CD4-positive, CD25-positive, alpha-beta regulatory T cell (primary cell): ENCODE measurements at regions not wholly inside any gene's neighbourhood (a gene's known extent, or its start where the extent isn't known, plus 50 kb on each side); places are given as distances from the start of the nearest gene placed in this dataset.

Experiments
- ATAC-seq, 2 donors: fragments of 150-1000 bp; cut with Tn5 transposase; one replicate each; pipeline ENCODE4 v1.10.0; 2021; ENCODE audit warnings: low read depth in 2 of 2, moderate number of reproducible peaks in 2 of 2, moderate library complexity in 1 of 2
- DNase-seq, 3 donors: peaks; one replicate each; pipeline versions ENCODE4 v3.0.0 to v3.0.0-alpha.2; 2012 to 2022; ENCODE audit warnings: mixed read lengths in 1 of 3
- H3K27ac ChIP-seq: one replicate; pipeline ENCODE4 v1.7.0; 2013; ENCODE audit warnings: mild to moderate bottlenecking, low read length; ENCODE audit not compliant: insufficient read depth, poor library complexity, severe bottlenecking
- H3K27me3 ChIP-seq: one replicate; pipeline ENCODE4 v1.7.0; 2013; ENCODE audit warnings: low read length; ENCODE audit not compliant: control insufficient read depth, insufficient read depth
- H3K36me3 ChIP-seq: one replicate; pipeline ENCODE4 v1.7.0; 2013; ENCODE audit warnings: mild to moderate bottlenecking, low read length, moderate library complexity; ENCODE audit not compliant: control insufficient read depth, insufficient read depth
- H3K4me1 ChIP-seq: 2 replicates; pipeline ENCODE4 v1.7.0; 2013; ENCODE audit warnings: mild to moderate bottlenecking, low read length; ENCODE audit not compliant: insufficient read depth, control insufficient read depth, poor library complexity, severe bottlenecking
- H3K4me3 ChIP-seq: one replicate; pipeline ENCODE4 v1.7.0; 2013; ENCODE audit warnings: low read depth, mild to moderate bottlenecking, low read length, moderate library complexity
- H3K9me3 ChIP-seq, 2 experiments: 1 replicate in 1 of 2; 2 replicates in 1 of 2; pipeline ENCODE4 v1.7.0; 2013; ENCODE audit warnings: low read length in 2 of 2, mild to moderate bottlenecking in 1 of 2, moderate library complexity in 1 of 2; ENCODE audit not compliant: control insufficient read depth in 2 of 2
- H3K27ac Mint-ChIP-seq, 3 donors: one replicate each; pipeline ENCODE4 v1.8.0; 2020 to 2022; ENCODE audit warnings: mild to moderate bottlenecking in 3 of 3, mixed read lengths in 3 of 3, moderate library complexity in 2 of 3
- H3K27me3 Mint-ChIP-seq: one replicate; pipeline ENCODE4 v1.8.0; 2022; ENCODE audit warnings: mild to moderate bottlenecking, mixed read lengths
- H3K36me3 Mint-ChIP-seq: one replicate; pipeline ENCODE4 v1.8.0; 2020; ENCODE audit warnings: mixed read lengths
- H3K4me1 Mint-ChIP-seq, 4 donors: one replicate each; pipeline ENCODE4 v1.8.0; 2020 to 2022; ENCODE audit warnings: mixed read lengths in 4 of 4, mild to moderate bottlenecking in 1 of 4
- H3K4me3 Mint-ChIP-seq, 4 donors: one replicate each; pipeline ENCODE4 v1.8.0; 2020 to 2022; ENCODE audit warnings: mild to moderate bottlenecking in 4 of 4, mixed read lengths in 4 of 4, moderate library complexity in 3 of 4
- H3K9me3 Mint-ChIP-seq, 7 donors: one replicate each; pipeline ENCODE4 v1.8.0; 2020 to 2022; ENCODE audit warnings: mixed read lengths in 7 of 7, mild to moderate bottlenecking in 3 of 7, moderate library complexity in 2 of 7

GRCh38 chr1:58318157-58319005, 228.1 kb downstream of the OMA1 start:
- H3K27ac Mint-ChIP-seq: no peak overlapping the region
- H3K9me3 Mint-ChIP-seq: peaks cover 0 to 9% (median 0%) of the 10 kb centered on the region in 7 donors
- Histone ChIP-seq H3K4me1 (no peaks in the 10 kb centered on the region), H3K27ac (no peak overlapping the region), H3K27me3 (no peaks in the 10 kb centered on the region), H3K36me3 (no peaks in the 10 kb centered on the region), H3K9me3 (no peaks in the 10 kb centered on the region), H3K4me3 (no peak overlapping the region)
- H3K36me3 Mint-ChIP-seq: no peaks in the 10 kb centered on the region
- peaks cover 0 to 4% (median 0%) of the 10 kb centered on the region in 4 donors for H3K4me1 Mint-ChIP-seq
- DNase-seq (no peak), ATAC-seq (no peak)
- no peak overlapping the region for H3K4me3 Mint-ChIP-seq
- H3K27me3 Mint-ChIP-seq: no peaks in the 10 kb centered on the region

GRCh38 chr1:58317694-58318093, 228.8 kb downstream of the OMA1 start:
- H3K36me3 ChIP-seq: no peaks in the 10 kb centered on the region
- no peak overlapping the region for H3K27ac ChIP-seq
- Mint-ChIP-seq H3K27me3 (no peaks in the 10 kb centered on the region), H3K36me3 (no peaks in the 10 kb centered on the region), H3K27ac (no peak overlapping the region), H3K4me3 (no peak overlapping the region), H3K9me3 (peaks cover 0 to 9% (median 0%) of the 10 kb centered on the region in 7 donors), H3K4me1 (no peaks in the 10 kb centered on the region)
- ATAC-seq (no peak), DNase-seq (no peak)
- H3K27me3 ChIP-seq: no peaks in the 10 kb centered on the region
- H3K4me1 ChIP-seq: no peaks in the 10 kb centered on the region
- no peaks in the 10 kb centered on the region for H3K9me3 ChIP-seq
- no peak overlapping the region for H3K4me3 ChIP-seq

- Histone ChIP-seq H3K27ac (no peak overlapping the region), H3K4me1 (no peaks in the 10 kb centered on the region), H3K36me3 (no peaks in the 10 kb centered on the region), H3K9me3 (no peaks in the 10 kb centered on the region), H3K27me3 (no peaks in the 10 kb centered on the region), H3K4me3 (no peak overlapping the region)
- DNase-seq (no peak), ATAC-seq (no peak)
- Mint-ChIP-seq H3K4me3 (no peak overlapping the region), H3K27me3 (no peaks in the 10 kb centered on the region), H3K27ac (no peak overlapping the region), H3K4me1 (no peaks in the 10 kb centered on the region), H3K9me3 (peaks cover 0 to 9% (median 0%) of the 10 kb centered on the region in 7 donors), H3K36me3 (no peaks in the 10 kb centered on the region)
These were observed 229.4 kb downstream of the OMA1 start for GRCh38 chr1:58317086-58317485.

- no peaks in the 10 kb centered on the region for H3K27me3 ChIP-seq
- no peak overlapping the region for H3K27ac Mint-ChIP-seq
- H3K4me3 Mint-ChIP-seq: no peak overlapping the region
- DNase-seq: no peak
- no peaks in the 10 kb centered on the region for H3K36me3 ChIP-seq
- H3K36me3 Mint-ChIP-seq: no peaks in the 10 kb centered on the region
- no peaks in the 10 kb centered on the region for H3K4me1 Mint-ChIP-seq
- ATAC-seq: no peak
- H3K27me3 Mint-ChIP-seq: no peaks in the 10 kb centered on the region
- H3K9me3 Mint-ChIP-seq: peaks cover 0 to 8% (median 0%) of the 10 kb centered on the region in 7 donors
- H3K9me3 ChIP-seq: no peaks in the 10 kb centered on the region
- no peak overlapping the region for H3K27ac ChIP-seq
- no peak overlapping the region for H3K4me3 ChIP-seq
- H3K4me1 ChIP-seq: no peaks in the 10 kb centered on the region
These were observed 230.4 kb downstream of the OMA1 start for GRCh38 chr1:58316141-58316540.

- no peaks in the 10 kb centered on the region for H3K27me3 ChIP-seq
- peaks cover 0 to 2% (median 0%) of the 10 kb centered on the region in 7 donors for H3K9me3 Mint-ChIP-seq
- no peaks in the 10 kb centered on the region for H3K27me3 Mint-ChIP-seq
- H3K4me1 Mint-ChIP-seq: no peaks in the 10 kb centered on the region
- H3K36me3 ChIP-seq: no peaks in the 10 kb centered on the region
- no peaks in the 10 kb centered on the region for H3K9me3 ChIP-seq
- H3K4me3 ChIP-seq: no peak overlapping the region
- H3K36me3 Mint-ChIP-seq: no peaks in the 10 kb centered on the region
- H3K4me1 ChIP-seq: no peaks in the 10 kb centered on the region
- no peak overlapping the region for H3K27ac Mint-ChIP-seq
- no peak for ATAC-seq
- H3K27ac ChIP-seq: no peak overlapping the region
- no peak overlapping the region for H3K4me3 Mint-ChIP-seq
- no peak for DNase-seq
These were observed 233.5 kb downstream of the OMA1 start for GRCh38 chr1:58312971-58313563.

- no peaks in the 10 kb centered on the region for H3K4me1 Mint-ChIP-seq
- H3K36me3 Mint-ChIP-seq: no peaks in the 10 kb centered on the region
- H3K9me3 Mint-ChIP-seq: peaks cover 0 to 2% (median 0%) of the 10 kb centered on the region in 7 donors
- no peak for ATAC-seq
- no peak for DNase-seq
- no peaks in the 10 kb centered on the region for H3K27me3 Mint-ChIP-seq
- Histone ChIP-seq H3K36me3 (no peaks in the 10 kb centered on the region), H3K27ac (no peak overlapping the region), H3K4me1 (no peaks in the 10 kb centered on the region), H3K4me3 (no peak overlapping the region), H3K9me3 (no peaks in the 10 kb centered on the region), H3K27me3 (no peaks in the 10 kb centered on the region)
- no peak overlapping the region for H3K27ac Mint-ChIP-seq
- no peak overlapping the region for H3K4me3 Mint-ChIP-seq
These were observed 234.1 kb downstream of the OMA1 start for GRCh38 chr1:58312461-58312860.

- no peak for ATAC-seq
- Mint-ChIP-seq H3K27me3 (no peaks in the 10 kb centered on the region), H3K27ac (no peak overlapping the region)
These were observed 235.6 kb downstream of the OMA1 start for GRCh38 chr1:58310881-58311280.

GRCh38 chr1:58310469-58310868, 236.1 kb downstream of the OMA1 start:
- no peaks in the 10 kb centered on the region for H3K36me3 Mint-ChIP-seq
- Histone ChIP-seq H3K27ac (no peak overlapping the region), H3K36me3 (no peaks in the 10 kb centered on the region), H3K27me3 (no peaks in the 10 kb centered on the region), H3K9me3 (no peaks in the 10 kb centered on the region), H3K4me1 (no peaks in the 10 kb centered on the region), H3K4me3 (no peak overlapping the region)
- no peak overlapping the region for H3K27ac Mint-ChIP-seq
- no peaks in the 10 kb centered on the region for H3K4me1 Mint-ChIP-seq
- DNase-seq (no peak), ATAC-seq (no peak)
- H3K27me3 Mint-ChIP-seq: no peaks in the 10 kb centered on the region
- H3K9me3 Mint-ChIP-seq: no peaks in the 10 kb centered on the region
- H3K4me3 Mint-ChIP-seq: no peak overlapping the region

More at GRCh38 chr1:58310881-58311280, 235.6 kb downstream of the OMA1 start:
- H3K27me3 ChIP-seq: no peaks in the 10 kb centered on the region
- no peak overlapping the region for H3K27ac ChIP-seq
- H3K36me3 Mint-ChIP-seq: no peaks in the 10 kb centered on the region
- DNase-seq: no peak
- H3K4me3 ChIP-seq: no peak overlapping the region
- no peaks in the 10 kb centered on the region for H3K9me3 ChIP-seq
- H3K4me1 Mint-ChIP-seq: no peaks in the 10 kb centered on the region
- H3K4me3 Mint-ChIP-seq: no peak overlapping the region
- no peaks in the 10 kb centered on the region for H3K9me3 Mint-ChIP-seq
- no peaks in the 10 kb centered on the region for H3K36me3 ChIP-seq
- no peaks in the 10 kb centered on the region for H3K4me1 ChIP-seq
